ENCODE measurements at regions not wholly inside any gene's neighbourhood (a gene's known extent, or its start where the extent isn't known, plus 50 kb on each side); places are given as distances from the start of the nearest gene placed in this dataset.

- Histone ChIP-seq H3K23ac (ENCODE audit: low read depth, low read length) (no peak overlapping the region), H3K4me2 (ENCODE audit: low read depth, low read length) (no peak overlapping the region), H3K9me3 (ENCODE audit: control insufficient read depth, insufficient read depth, low read length) (no peaks in the 10 kb centered on the region), H4K20me1 (ENCODE audit: insufficient read depth, low read length) (no peaks in the 10 kb centered on the region), H2AK5ac (ENCODE audit: low read depth, low read length) (no peak overlapping the region), H2BK120ac (ENCODE audit: low read depth, low read length) (no peak overlapping the region), H3K4ac (ENCODE audit: low read depth, low read length) (no peak overlapping the region), H3K56ac (ENCODE audit: extremely low read depth, insufficient read depth, low read length) (no peak overlapping the region), H3K9ac (ENCODE audit: low read depth, low read length) (no peak overlapping the region), H3K36me3 (ENCODE audit: control insufficient read depth, insufficient read depth, low read length) (no peaks in the 10 kb centered on the region), H4K5ac (ENCODE audit: low read depth, low read length) (no peak overlapping the region), H2BK15ac (ENCODE audit: low read depth, low read length) (no peak overlapping the region), H3K27ac (ENCODE audit: insufficient read depth, low read length) (no peak overlapping the region), H2AK9ac (replicated peaks; ENCODE audit: low read depth, low read length, poor library complexity) (no peak overlapping the region), H3K18ac (ENCODE audit: low read depth, low read length) (no peak overlapping the region), H3K14ac (replicated peaks; ENCODE audit: low read depth, low read length) (no peak overlapping the region), H2BK5ac (ENCODE audit: low read depth, low read length, poor library complexity, severe bottlenecking) (no peak overlapping the region), H3K79me1 (ENCODE audit: low read depth in 1 of 2, low read length in 2 of 2) (no peaks in the 10 kb centered on the region), H4K91ac (ENCODE audit: insufficient read depth, low read depth, low read length) (no peak overlapping the region), H3K27me3 (ENCODE audit: control insufficient read depth, insufficient read depth, low read length) (no peaks in the 10 kb centered on the region; the same call in none of the 2 replicates), H2BK20ac (ENCODE audit: low read depth, low read length) (no peak overlapping the region), H2AFZ (replicated peaks; ENCODE audit: low read length, poor library complexity) (no peak overlapping the region), H3K4me1 (ENCODE audit: control insufficient read depth, insufficient read depth, low read length) (no peaks in the 10 kb centered on the region), H3K4me3 (ENCODE audit: insufficient read depth, low read depth, low read length) (no peak overlapping the region), H4K8ac (ENCODE audit: low read depth in 2 of 2, low read length in 2 of 2) (no peak overlapping the region), H3K9me1 (ENCODE audit: insufficient read depth, low read length) (no peaks in the 10 kb centered on the region)
- dilution Hi-C loops (cut with HindIII; ENCODE audit: low sequenced_read_pairs, unreplicated experiment) = no loop called here
- DNase-seq (no peak), ATAC-seq (ENCODE audit: low read depth) (no peak)
- intact Hi-C loops (cut with micrococcal nuclease) = no loop called here
- TF ChIP-seq RAD21 (IDR thresholded peaks at IDR 0.05; ENCODE audit: low read length) = no peak
- TF ChIP-seq FOS (IDR thresholded peaks at IDR 0.05; ENCODE audit: low read depth, low read length) = no peak
- TF ChIP-seq ELK1 (IDR thresholded peaks at IDR 0.05; ENCODE audit: borderline replicate concordance, low read depth, low read length) = no peak
- no peak for TF ChIP-seq POLR2A (IDR thresholded peaks at IDR 0.05; ENCODE audit: low read depth, low read length)
- TF ChIP-seq SMC3 (IDR thresholded peaks at IDR 0.05; ENCODE audit: low read depth, low read length) = no peak
- no peak for TF ChIP-seq BHLHE40 (IDR thresholded peaks at IDR 0.05; ENCODE audit: low read depth, low read length)
- TF ChIP-seq RFX5 (IDR thresholded peaks at IDR 0.05; ENCODE audit: low read depth, low read length) = no peak
- TF ChIP-seq CTCF (conservative IDR thresholded peaks at IDR 0.05; ENCODE audit: low read depth, low read length) = no peak
- no peak for TF ChIP-seq CHD1 (IDR thresholded peaks at IDR 0.05; ENCODE audit: low read depth, low read length)
- TF ChIP-seq USF2 (IDR thresholded peaks at IDR 0.05; ENCODE audit: low read depth, low read length) = no peak
- no peak for TF ChIP-seq MAFK (IDR thresholded peaks at IDR 0.05; ENCODE audit: low read depth, low read length)
- no peak for TF ChIP-seq CEBPB (IDR thresholded peaks at IDR 0.05; ENCODE audit: low read depth, low read length)
- TF ChIP-seq RCOR1 (IDR thresholded peaks at IDR 0.05; ENCODE audit: insufficient replicate concordance, low read length) = no peak
- no peak for TF ChIP-seq MXI1 (IDR thresholded peaks at IDR 0.05; ENCODE audit: borderline replicate concordance, low read depth, low read length)
- no peak for TF ChIP-seq MAZ (IDR thresholded peaks at IDR 0.05; ENCODE audit: borderline replicate concordance, low read depth, low read length)
- no peak for TF ChIP-seq NFE2L2 (IDR thresholded peaks at IDR 0.05; ENCODE audit: low read depth, low read length)
- ChIA-PET POLR2A (ENCODE audit: unreplicated experiment) (no interaction called here), CTCF (no interaction called here)
- in situ Hi-C loops (cut with MboI; ENCODE audit: low sequenced_read_pairs) = no loop called here
- WGBS, 2 experiments (ENCODE audit: extremely low coverage in 2 of 2, insufficient read length in 1 of 2) = no CpG with 5 or more reads among the region's 4 CpGs
- no TSS peak for BruUV-seq (replicated peaks)
Observed at GRCh38 chrX:106283841-106284240, 115.7 kb downstream of the PWWP3B start.

Data from IMR-90 (cell line).